HEK293T (cell line): ENCODE measurements at regions not wholly inside any gene's neighbourhood (a gene's known extent, or its start where the extent isn't known, plus 50 kb on each side); places are given as distances from the start of the nearest gene placed in this dataset.

Experiments used
- ARNT ChIP-seq: fragments of 450-650 bp; IDR thresholded peaks from 2 replicates; pipeline ENCODE4 v1.6.1; 2017; ENCODE audit warnings: mild to moderate bottlenecking
- ELF4 ChIP-seq: fragments of 450-650 bp; IDR thresholded peaks from 2 replicates; pipeline ENCODE4 v1.6.1; 2017; ENCODE audit warnings: antibody characterized with exemption
- FOXA1 ChIP-seq: fragments of 450-650 bp; IDR thresholded peaks from 2 replicates; pipeline ENCODE4 v1.6.1; 2016; ENCODE audit warnings: mild to moderate bottlenecking
- FOXK2 ChIP-seq: fragments of 450-650 bp; IDR thresholded peaks from 2 replicates; pipeline ENCODE4 v1.6.1; 2016; ENCODE audit warnings: mild to moderate bottlenecking
- FOXM1 ChIP-seq: fragments of 450-650 bp; IDR thresholded peaks from 2 replicates; pipeline ENCODE4 v1.6.1; 2017; ENCODE audit warnings: mild to moderate bottlenecking, borderline replicate concordance
- HDGF ChIP-seq: fragments of 450-650 bp; IDR thresholded peaks from 2 replicates; pipeline ENCODE4 v1.6.1; 2017; ENCODE audit warnings: antibody characterized with exemption, borderline replicate concordance
- LEF1 ChIP-seq: fragments of 450-650 bp; IDR thresholded peaks from 2 replicates; pipeline ENCODE4 v1.6.1; 2017; ENCODE audit warnings: mild to moderate bottlenecking, borderline replicate concordance
- SUZ12 ChIP-seq: fragments of 450-650 bp; IDR thresholded peaks from 2 replicates; pipeline ENCODE4 v1.6.1; 2016; ENCODE audit warnings: mild to moderate bottlenecking
- TARDBP ChIP-seq: fragments of 450-650 bp; IDR thresholded peaks from 2 replicates; pipeline ENCODE4 v1.6.1; 2016

DNA sequence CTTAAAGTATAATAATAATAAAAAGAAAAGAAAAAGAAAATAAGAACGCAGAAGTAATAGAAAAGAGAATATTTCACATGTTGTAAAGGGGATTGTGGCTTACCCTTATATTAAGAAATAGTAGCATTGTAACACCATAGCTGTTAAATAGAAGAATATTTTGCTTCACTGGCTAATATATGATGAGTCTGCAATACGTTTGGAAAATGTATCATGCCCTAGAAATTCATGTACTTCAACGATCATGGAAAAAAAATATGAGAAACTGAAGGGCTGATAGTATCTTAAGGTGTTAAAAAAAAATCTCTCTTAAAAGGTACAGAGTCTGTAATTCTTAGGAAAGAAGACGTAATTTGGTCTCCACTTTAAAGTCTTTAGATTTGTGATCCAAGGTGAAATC is 1390.5 kb upstream of the ADGRL2 start:
- TF ChIP-seq SUZ12: no peak
- TF ChIP-seq FOXM1: no peak
- TF ChIP-seq LEF1: no peak
- no peak for TF ChIP-seq TARDBP
- no peak for TF ChIP-seq FOXA1
- TF ChIP-seq ELF4: no peak
- no peak for TF ChIP-seq FOXK2
- TF ChIP-seq HDGF: no peak
- no peak for TF ChIP-seq ARNT
